Osteocyte (in vitro differentiated cells): ENCODE measurements at regions not wholly inside any gene's neighbourhood (a gene's known extent, or its start where the extent isn't known, plus 50 kb on each side); places are given as distances from the start of the nearest gene placed in this dataset.
"Not testable (repeated sequence)": the region's sequence is repeated elsewhere in the genome, so short reads cannot be mapped to it uniquely, and the experiment has no call there.

Experiments used
- DNase-seq: peaks from one replicate; pipeline ENCODE4 v3.0.0; 2021; ENCODE audit warnings: mixed read lengths; ENCODE audit not compliant: unreplicated experiment; ENCODE audit errors: extremely low spot score
- H3K27ac Mint-ChIP-seq: one replicate; pipeline ENCODE4 v1.8.0; 2021; ENCODE audit warnings: mild to moderate bottlenecking, mixed read lengths; ENCODE audit not compliant: unreplicated experiment
- H3K27me3 Mint-ChIP-seq: one replicate; pipeline ENCODE4 v1.8.0; 2021; ENCODE audit warnings: mixed read lengths; ENCODE audit not compliant: unreplicated experiment
- H3K36me3 Mint-ChIP-seq: one replicate; pipeline ENCODE4 v1.8.0; 2021; ENCODE audit warnings: mixed read lengths; ENCODE audit not compliant: unreplicated experiment
- H3K4me1 Mint-ChIP-seq: one replicate; pipeline ENCODE4 v1.8.0; 2021; ENCODE audit warnings: mixed read lengths; ENCODE audit not compliant: unreplicated experiment
- H3K4me3 Mint-ChIP-seq: one replicate; pipeline ENCODE4 v1.8.0; 2021; ENCODE audit warnings: mild to moderate bottlenecking, moderate library complexity, mixed read lengths; ENCODE audit not compliant: unreplicated experiment
- H3K9me3 Mint-ChIP-seq: one replicate; pipeline ENCODE4 v1.8.0; 2021; ENCODE audit warnings: mixed read lengths; ENCODE audit not compliant: unreplicated experiment
- TF ChIP-seq, protein P1 (sequence below): fragments of 200-600 bp; sonication (generic); IDR thresholded peaks from 2 replicates; pipeline ENCODE4 v1.5.0; 2021; ENCODE audit warnings: antibody characterized with exemption, mild to moderate bottlenecking, moderate library complexity

DNA sequence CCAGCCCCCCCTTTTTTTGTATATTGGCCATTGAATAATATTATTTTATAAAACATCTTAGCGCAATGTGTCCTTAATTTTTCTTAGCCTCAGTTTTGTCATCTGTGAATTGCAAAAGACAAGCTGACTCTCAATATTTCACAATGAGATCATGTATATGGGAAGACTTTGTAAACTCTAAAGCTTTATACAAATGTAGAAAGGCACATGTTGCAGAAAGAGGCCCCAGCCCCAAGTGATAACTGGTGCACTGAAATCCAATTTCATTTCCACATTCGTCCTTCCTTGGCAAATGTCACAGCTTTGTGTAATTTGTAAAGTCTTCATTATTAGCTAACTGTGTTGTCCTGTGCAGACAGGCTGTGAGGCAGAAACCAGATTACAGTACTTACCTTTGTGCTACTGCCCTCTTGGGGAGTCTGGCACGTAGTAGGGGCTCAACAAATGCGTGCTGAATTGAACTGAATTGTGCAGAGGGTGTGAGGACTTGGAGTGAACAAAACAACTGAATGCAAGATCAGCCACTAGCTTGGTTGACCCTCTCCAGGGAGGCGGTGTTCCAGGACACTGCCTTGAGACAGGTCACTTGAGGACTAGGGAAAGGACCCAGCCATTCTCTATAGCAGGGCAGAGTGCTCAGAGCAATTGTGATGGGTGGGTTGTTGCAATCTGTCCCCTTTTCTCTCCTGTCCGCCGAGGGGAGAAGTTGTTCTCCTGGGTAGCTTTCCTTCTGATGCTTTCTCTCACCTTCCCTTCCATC lies 74.6 kb downstream of the LMO4 start:
- Mint-ChIP-seq H3K27ac (no peak overlapping the region), H3K27me3 (peaks cover 4% of the 10 kb centered on the region), H3K4me3 (no peak overlapping the region), H3K9me3 (no peaks in the 10 kb centered on the region), H3K36me3 (no peaks in the 10 kb centered on the region), H3K4me1 (peaks cover 4% of the 10 kb centered on the region)
- DNase-seq: no peak
- TF ChIP-seq, protein P1, sequence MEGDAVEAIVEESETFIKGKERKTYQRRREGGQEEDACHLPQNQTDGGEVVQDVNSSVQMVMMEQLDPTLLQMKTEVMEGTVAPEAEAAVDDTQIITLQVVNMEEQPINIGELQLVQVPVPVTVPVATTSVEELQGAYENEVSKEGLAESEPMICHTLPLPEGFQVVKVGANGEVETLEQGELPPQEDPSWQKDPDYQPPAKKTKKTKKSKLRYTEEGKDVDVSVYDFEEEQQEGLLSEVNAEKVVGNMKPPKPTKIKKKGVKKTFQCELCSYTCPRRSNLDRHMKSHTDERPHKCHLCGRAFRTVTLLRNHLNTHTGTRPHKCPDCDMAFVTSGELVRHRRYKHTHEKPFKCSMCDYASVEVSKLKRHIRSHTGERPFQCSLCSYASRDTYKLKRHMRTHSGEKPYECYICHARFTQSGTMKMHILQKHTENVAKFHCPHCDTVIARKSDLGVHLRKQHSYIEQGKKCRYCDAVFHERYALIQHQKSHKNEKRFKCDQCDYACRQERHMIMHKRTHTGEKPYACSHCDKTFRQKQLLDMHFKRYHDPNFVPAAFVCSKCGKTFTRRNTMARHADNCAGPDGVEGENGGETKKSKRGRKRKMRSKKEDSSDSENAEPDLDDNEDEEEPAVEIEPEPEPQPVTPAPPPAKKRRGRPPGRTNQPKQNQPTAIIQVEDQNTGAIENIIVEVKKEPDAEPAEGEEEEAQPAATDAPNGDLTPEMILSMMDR: no peak

DNA sequence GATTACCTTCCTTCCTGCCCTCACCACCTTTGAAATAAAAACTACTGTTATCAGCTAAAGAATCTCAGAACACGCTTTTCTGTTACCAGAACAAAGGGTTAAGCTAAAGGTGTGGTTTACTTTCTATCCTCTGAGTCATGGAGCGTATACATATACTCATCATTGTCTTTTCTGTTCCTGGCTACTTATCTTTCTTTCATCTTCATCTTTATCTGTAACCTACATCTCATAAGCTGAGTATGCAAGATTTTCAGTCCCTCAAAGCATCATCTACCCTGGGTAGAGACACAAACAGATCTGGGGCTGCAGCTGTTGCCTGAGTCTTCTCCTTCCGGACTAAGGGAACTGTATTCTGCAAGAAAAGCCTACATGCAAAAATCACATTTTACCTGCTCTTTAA lies 75.6 kb downstream of the LMO4 start:
- H3K27me3 Mint-ChIP-seq: peaks cover 4% of the 10 kb centered on the region
- H3K4me1 Mint-ChIP-seq: peaks cover 4% of the 10 kb centered on the region
- no peak overlapping the region for H3K27ac Mint-ChIP-seq
- no peaks in the 10 kb centered on the region for H3K9me3 Mint-ChIP-seq
- no peak overlapping the region for H3K4me3 Mint-ChIP-seq
- TF ChIP-seq, protein P1: no peak
- no peak for DNase-seq
- no peaks in the 10 kb centered on the region for H3K36me3 Mint-ChIP-seq

DNA sequence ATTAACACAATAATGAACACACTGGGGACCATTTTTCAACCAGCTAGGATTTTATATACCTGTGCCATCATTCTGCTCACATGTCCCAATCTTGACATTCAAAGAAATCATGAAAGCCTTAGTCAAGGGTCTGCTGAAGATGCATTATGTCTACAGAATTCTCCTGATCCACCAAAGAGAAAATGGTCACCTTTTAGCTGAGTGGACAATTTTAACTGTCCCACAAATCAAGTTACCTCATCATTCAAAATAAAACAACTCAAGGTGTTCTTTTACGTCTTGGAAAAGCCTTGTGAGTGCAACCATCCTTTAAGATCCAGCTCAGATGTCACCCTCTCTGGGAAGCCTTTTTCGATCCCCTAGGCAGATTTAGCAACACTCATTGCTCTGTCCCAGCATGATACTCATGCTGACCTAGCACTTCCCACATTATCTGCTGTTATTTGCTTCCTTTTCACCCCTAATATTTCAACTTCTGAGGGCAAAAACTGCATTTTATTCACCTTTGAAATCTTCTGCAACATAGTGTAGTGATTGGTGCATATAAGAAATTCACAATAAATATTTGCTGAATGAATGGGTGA lies 80.1 kb downstream of the LMO4 start:
- Mint-ChIP-seq H3K27me3 (peaks cover 4% of the 10 kb centered on the region), H3K36me3 (no peaks in the 10 kb centered on the region), H3K4me1 (peaks cover 7% of the 10 kb centered on the region), H3K9me3 (no peaks in the 10 kb centered on the region), H3K27ac (no peak overlapping the region), H3K4me3 (no peak overlapping the region)
- TF ChIP-seq, protein P1: no peak
- no peak for DNase-seq

DNA sequence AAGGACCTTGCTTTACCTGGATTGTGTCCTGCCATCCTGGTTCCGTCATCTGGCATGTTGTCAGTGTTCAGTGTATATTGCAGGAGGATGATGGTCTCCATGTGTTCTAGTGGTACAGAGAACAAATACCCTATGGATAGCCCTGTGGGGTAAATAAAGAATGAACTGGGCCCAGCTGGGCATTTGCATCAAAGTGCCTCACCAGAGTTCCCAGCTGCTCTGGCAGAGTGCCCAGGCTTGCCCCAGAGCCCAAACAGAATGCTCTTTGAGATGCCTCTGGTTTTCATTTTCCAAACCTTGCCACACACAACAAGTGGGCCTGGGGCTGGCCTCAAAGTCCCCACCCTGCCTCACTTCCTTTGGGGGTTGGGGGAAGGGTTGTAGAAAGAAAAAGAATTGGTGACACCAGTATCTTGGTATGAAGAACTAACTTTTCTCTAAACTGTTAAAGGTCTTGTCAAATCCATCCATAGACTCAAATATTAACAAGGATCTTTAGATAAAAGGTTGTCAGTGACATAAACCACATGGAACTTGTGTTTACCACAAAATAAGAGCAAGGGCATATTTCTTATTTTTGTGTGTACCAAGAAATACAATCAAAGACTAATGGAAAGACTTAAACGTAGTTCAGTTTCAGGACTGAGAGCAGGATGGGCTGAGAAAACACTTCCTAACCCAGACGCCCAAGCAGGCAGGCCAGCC lies 82.2 kb downstream of the LMO4 start:
- TF ChIP-seq, protein P1: no peak
- no peaks in the 10 kb centered on the region for H3K27me3 Mint-ChIP-seq
- H3K4me1 Mint-ChIP-seq: peaks cover 7% of the 10 kb centered on the region
- DNase-seq: peak; percentile 85
- H3K4me3 Mint-ChIP-seq: no peak overlapping the region
- H3K9me3 Mint-ChIP-seq: peaks cover 7% of the 10 kb centered on the region
- no peaks in the 10 kb centered on the region for H3K36me3 Mint-ChIP-seq
- peak overlapping the region; percentile 41 for H3K27ac Mint-ChIP-seq

DNA sequence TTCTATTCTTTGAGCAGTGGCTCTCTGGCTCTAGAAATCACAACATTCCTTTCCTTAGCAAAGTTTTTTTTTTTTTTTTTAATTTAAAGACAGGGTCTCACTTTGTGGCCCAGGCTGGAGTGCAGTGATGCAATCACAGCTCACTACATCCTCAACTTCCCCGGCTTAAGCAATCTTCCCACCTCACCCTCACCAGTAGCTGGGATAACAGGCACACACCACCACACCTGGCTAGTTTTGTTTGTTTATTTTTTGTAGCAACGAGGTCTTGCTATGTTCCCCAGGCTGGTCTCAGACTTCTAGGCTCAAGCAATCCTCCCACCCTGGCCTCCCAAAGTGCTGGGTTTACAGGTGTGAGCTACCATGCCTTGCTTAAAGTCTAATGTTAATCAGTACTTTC lies 85.2 kb downstream of the LMO4 start:
- H3K9me3 Mint-ChIP-seq, H3K36me3 Mint-ChIP-seq, H3K4me3 Mint-ChIP-seq, DNase-seq, H3K27ac Mint-ChIP-seq, H3K27me3 Mint-ChIP-seq: not testable (repeated sequence)
- H3K4me1 Mint-ChIP-seq: peaks cover 15% of the 10 kb centered on the region
